ENCODE measurements at regions not wholly inside any gene's neighbourhood (a gene's known extent, or its start where the extent isn't known, plus 50 kb on each side); places are given as distances from the start of the nearest gene placed in this dataset.

GRCh38 chr21:43273708-43274021 is 104.9 kb downstream of the CRYAA start:
- peaks cover 21 to 27% of the 10 kb centered on the region in 2 donors for H3K27me3 ChIP-seq (ENCODE audit: control insufficient read depth in 1 of 2, insufficient read depth in 2 of 2, low read length in 2 of 2)

GRCh38 chr21:43273016-43273707 is 104.4 kb downstream of the CRYAA start:
- Histone ChIP-seq H3K27me3 (ENCODE audit: control insufficient read depth in 1 of 2, insufficient read depth in 2 of 2, low read length in 2 of 2) (peaks cover 21 to 27% of the 10 kb centered on the region in 2 donors), H3K4me3 (ENCODE audit: low read depth in 1 of 2, low read length in 2 of 2) (no peak overlapping the region), H3K9me3 (ENCODE audit: control insufficient read depth in 1 of 2, low read length in 2 of 2) (no peaks in the 10 kb centered on the region), H3K4me1 (ENCODE audit: control insufficient read depth in 1 of 2, insufficient read depth in 2 of 2, low read length in 2 of 2) (peaks cover 9 to 15% of the 10 kb centered on the region in 2 donors), H3K36me3 (ENCODE audit: control insufficient read depth in 1 of 2, insufficient read depth in 2 of 2, low read length in 2 of 2) (no peaks in the 10 kb centered on the region), H3K27ac (ENCODE audit: low read depth, low read length) (no peak overlapping the region), H3K9ac (ENCODE audit: low read depth in 1 of 2, low read length in 2 of 2) (no peak overlapping the region)

More at GRCh38 chr21:43273708-43274021, 104.9 kb downstream of the CRYAA start:
- no peak overlapping the region for H3K27ac ChIP-seq (ENCODE audit: low read depth, low read length)
- no peak overlapping the region for H3K4me3 ChIP-seq (ENCODE audit: low read depth in 1 of 2, low read length in 2 of 2)
- no peak overlapping the region for H3K9ac ChIP-seq (ENCODE audit: low read depth in 1 of 2, low read length in 2 of 2)
- H3K4me1 ChIP-seq (ENCODE audit: control insufficient read depth in 1 of 2, insufficient read depth in 2 of 2, low read length in 2 of 2), result peaks cover 11 to 15% of the 10 kb centered on the region in 2 donors
- H3K9me3 ChIP-seq (ENCODE audit: control insufficient read depth in 1 of 2, low read length in 2 of 2), result no peaks in the 10 kb centered on the region
- H3K36me3 ChIP-seq (ENCODE audit: control insufficient read depth in 1 of 2, insufficient read depth in 2 of 2, low read length in 2 of 2), result no peaks in the 10 kb centered on the region

- Histone ChIP-seq H3K4me1 (ENCODE audit: control insufficient read depth in 1 of 2, insufficient read depth in 2 of 2, low read length in 2 of 2) (peaks cover 3 to 11% of the 10 kb centered on the region in 2 donors), H3K4me3 (ENCODE audit: low read depth in 1 of 2, low read length in 2 of 2) (no peak overlapping the region), H3K9ac (ENCODE audit: low read depth in 1 of 2, low read length in 2 of 2) (no peak overlapping the region), H3K27ac (ENCODE audit: low read depth, low read length) (no peak overlapping the region), H3K9me3 (ENCODE audit: control insufficient read depth in 1 of 2, low read length in 2 of 2) (no peaks in the 10 kb centered on the region), H3K36me3 (ENCODE audit: control insufficient read depth in 1 of 2, insufficient read depth in 2 of 2, low read length in 2 of 2) (no peaks in the 10 kb centered on the region), H3K27me3 (ENCODE audit: control insufficient read depth in 1 of 2, insufficient read depth in 2 of 2, low read length in 2 of 2) (peaks cover 21 to 27% of the 10 kb centered on the region in 2 donors)
These were observed 103.8 kb downstream of the CRYAA start for GRCh38 chr21:43272591-43272990.

GRCh38 chr21:43271452-43272020 is 102.7 kb downstream of the CRYAA start:
- Histone ChIP-seq H3K9ac (ENCODE audit: low read depth in 1 of 2, low read length in 2 of 2) (no peak overlapping the region), H3K9me3 (ENCODE audit: control insufficient read depth in 1 of 2, low read length in 2 of 2) (no peaks in the 10 kb centered on the region), H3K36me3 (ENCODE audit: control insufficient read depth in 1 of 2, insufficient read depth in 2 of 2, low read length in 2 of 2) (no peaks in the 10 kb centered on the region), H3K4me3 (ENCODE audit: low read depth in 1 of 2, low read length in 2 of 2) (no peak overlapping the region), H3K4me1 (ENCODE audit: control insufficient read depth in 1 of 2, insufficient read depth in 2 of 2, low read length in 2 of 2) (peaks cover 3 to 6% of the 10 kb centered on the region in 2 donors), H3K27ac (ENCODE audit: low read depth, low read length) (no peak overlapping the region), H3K27me3 (ENCODE audit: control insufficient read depth in 1 of 2, insufficient read depth in 2 of 2, low read length in 2 of 2) (peaks cover 21 to 27% of the 10 kb centered on the region in 2 donors)

- Histone ChIP-seq H3K27ac (ENCODE audit: low read depth, low read length) (no peak overlapping the region), H3K4me3 (ENCODE audit: low read depth in 1 of 2, low read length in 2 of 2) (no peak overlapping the region), H3K27me3 (ENCODE audit: control insufficient read depth in 1 of 2, insufficient read depth in 2 of 2, low read length in 2 of 2) (peaks cover 18 to 23% of the 10 kb centered on the region in 2 donors), H3K9me3 (ENCODE audit: control insufficient read depth in 1 of 2, low read length in 2 of 2) (no peaks in the 10 kb centered on the region), H3K36me3 (ENCODE audit: control insufficient read depth in 1 of 2, insufficient read depth in 2 of 2, low read length in 2 of 2) (no peaks in the 10 kb centered on the region), H3K4me1 (ENCODE audit: control insufficient read depth in 1 of 2, insufficient read depth in 2 of 2, low read length in 2 of 2) (peaks cover 3 to 6% of the 10 kb centered on the region in 2 donors), H3K9ac (ENCODE audit: low read depth in 1 of 2, low read length in 2 of 2) (no peak overlapping the region)
These were observed 102.0 kb downstream of the CRYAA start for GRCh38 chr21:43270800-43271301.

- Histone ChIP-seq H3K4me3 (ENCODE audit: low read depth in 1 of 2, low read length in 2 of 2) (no peak overlapping the region), H3K4me1 (ENCODE audit: control insufficient read depth in 1 of 2, insufficient read depth in 2 of 2, low read length in 2 of 2) (peaks cover 3 to 6% of the 10 kb centered on the region in 2 donors), H3K27me3 (ENCODE audit: control insufficient read depth in 1 of 2, insufficient read depth in 2 of 2, low read length in 2 of 2) (peaks cover 15 to 20% of the 10 kb centered on the region in 2 donors), H3K9ac (ENCODE audit: low read depth in 1 of 2, low read length in 2 of 2) (no peak overlapping the region), H3K36me3 (ENCODE audit: control insufficient read depth in 1 of 2, insufficient read depth in 2 of 2, low read length in 2 of 2) (no peaks in the 10 kb centered on the region), H3K9me3 (ENCODE audit: control insufficient read depth in 1 of 2, low read length in 2 of 2) (no peaks in the 10 kb centered on the region), H3K27ac (ENCODE audit: low read depth, low read length) (no peak overlapping the region)
These were observed 101.3 kb downstream of the CRYAA start for GRCh38 chr21:43269957-43270705.

GRCh38 chr21:43269440-43269839 is 100.6 kb downstream of the CRYAA start:
- H3K27ac ChIP-seq (ENCODE audit: low read depth, low read length), result no peak overlapping the region
- no peak overlapping the region for H3K4me3 ChIP-seq (ENCODE audit: low read depth in 1 of 2, low read length in 2 of 2)
- no peaks in the 10 kb centered on the region for H3K36me3 ChIP-seq (ENCODE audit: control insufficient read depth in 1 of 2, insufficient read depth in 2 of 2, low read length in 2 of 2)
- no peaks in the 10 kb centered on the region for H3K9me3 ChIP-seq (ENCODE audit: control insufficient read depth in 1 of 2, low read length in 2 of 2)
- H3K27me3 ChIP-seq (ENCODE audit: control insufficient read depth in 1 of 2, insufficient read depth in 2 of 2, low read length in 2 of 2), result peaks cover 11 to 14% of the 10 kb centered on the region in 2 donors
- H3K9ac ChIP-seq (ENCODE audit: low read depth in 1 of 2, low read length in 2 of 2), result no peak overlapping the region
- H3K4me1 ChIP-seq (ENCODE audit: control insufficient read depth in 1 of 2, insufficient read depth in 2 of 2, low read length in 2 of 2), result peaks cover 0 to 6% of the 10 kb centered on the region in 2 donors

- Histone ChIP-seq H3K9ac (ENCODE audit: low read depth in 1 of 2, low read length in 2 of 2) (no peak overlapping the region), H3K9me3 (ENCODE audit: control insufficient read depth in 1 of 2, low read length in 2 of 2) (no peaks in the 10 kb centered on the region), H3K4me3 (ENCODE audit: low read depth in 1 of 2, low read length in 2 of 2) (no peak overlapping the region), H3K4me1 (ENCODE audit: control insufficient read depth in 1 of 2, insufficient read depth in 2 of 2, low read length in 2 of 2) (peaks cover 0 to 3% of the 10 kb centered on the region in 2 donors), H3K27me3 (ENCODE audit: control insufficient read depth in 1 of 2, insufficient read depth in 2 of 2, low read length in 2 of 2) (peaks cover 5 to 8% of the 10 kb centered on the region in 2 donors), H3K27ac (ENCODE audit: low read depth, low read length) (no peak overlapping the region), H3K36me3 (ENCODE audit: control insufficient read depth in 1 of 2, insufficient read depth in 2 of 2, low read length in 2 of 2) (no peaks in the 10 kb centered on the region)
These were observed 100.0 kb downstream of the CRYAA start for GRCh38 chr21:43268804-43269186.

GRCh38 chr21:43268086-43268803 is 99.4 kb downstream of the CRYAA start:
- no peak overlapping the region for H3K4me3 ChIP-seq (ENCODE audit: low read depth in 1 of 2, low read length in 2 of 2)
- no peak overlapping the region for H3K9ac ChIP-seq (ENCODE audit: low read depth in 1 of 2, low read length in 2 of 2)
- no peaks in the 10 kb centered on the region for H3K9me3 ChIP-seq (ENCODE audit: control insufficient read depth in 1 of 2, low read length in 2 of 2)
- H3K4me1 ChIP-seq (ENCODE audit: control insufficient read depth in 1 of 2, insufficient read depth in 2 of 2, low read length in 2 of 2), result no peaks in the 10 kb centered on the region
- H3K27me3 ChIP-seq (ENCODE audit: control insufficient read depth in 1 of 2, insufficient read depth in 2 of 2, low read length in 2 of 2), result peaks cover 0 to 2% of the 10 kb centered on the region in 2 donors
- H3K36me3 ChIP-seq (ENCODE audit: control insufficient read depth in 1 of 2, insufficient read depth in 2 of 2, low read length in 2 of 2), result no peaks in the 10 kb centered on the region
- no peak overlapping the region for H3K27ac ChIP-seq (ENCODE audit: low read depth, low read length)
